Psoas muscle (tissue), 7 donors: ENCODE measurements at regions not wholly inside any gene's neighbourhood (a gene's known extent, or its start where the extent isn't known, plus 50 kb on each side); places are given as distances from the start of the nearest gene placed in this dataset.
"Not testable (repeated sequence)": the region's sequence is repeated elsewhere in the genome, so short reads cannot be mapped to it uniquely, and the experiment has no call there.

Experiments used
- ATAC-seq, 4 donors: fragments of 200-7000 bp; cut with Tn5 transposase; one replicate each; pipeline ENCODE4 v1.9.1; 2020; ENCODE audit warnings: moderate library complexity in 3 of 4, mild to moderate bottlenecking in 2 of 4
- DNase-seq, 2 donors: peaks; one replicate each; pipeline ENCODE4 v3.0.0-alpha.2; 2020
- H3K27ac ChIP-seq: fragments of 200-600 bp; one replicate; pipeline ENCODE4 v1.8.0; 2022
- H3K27me3 ChIP-seq, 3 donors: fragments of 200-600 bp in 1 of 3; one replicate each; pipeline versions ENCODE4 v1.6.1 to v1.8.0; 2013 to 2022; ENCODE audit warnings: low read length in 2 of 3, mild to moderate bottlenecking in 2 of 3, moderate library complexity in 1 of 3; ENCODE audit not compliant: insufficient read depth in 3 of 3
- H3K36me3 ChIP-seq, 2 donors: fragments of 200-600 bp in 1 of 2; one replicate each; pipeline versions ENCODE4 v1.6.1 to v1.8.0; 2013 to 2022; ENCODE audit warnings: low read depth in 1 of 2, mild to moderate bottlenecking in 1 of 2, moderate library complexity in 1 of 2; ENCODE audit not compliant: insufficient read depth in 1 of 2
- H3K4me1 ChIP-seq: fragments of 200-600 bp; one replicate; pipeline ENCODE4 v1.8.0; 2022
- H3K4me3 ChIP-seq: fragments of 200-600 bp; one replicate; pipeline ENCODE4 v1.8.0; 2022; ENCODE audit warnings: mild to moderate bottlenecking
- H3K9me3 ChIP-seq: fragments of 200-600 bp; one replicate; pipeline ENCODE4 v1.8.0; 2022
- CTCF ChIP-seq: fragments of 200-600 bp; IDR thresholded peaks from one replicate; pipeline ENCODE4 v1.8.0; 2022; ENCODE audit warnings: antibody characterized with exemption
- WGBS, 3 donors: extraction: QIAGEN DNeasy Blood & Tissue Kit; methylation state at CpG; one replicate each; pipeline versions ENCODE4 v1.1.6 to v1.1.7; 2013; 5-methylcytosine and 5-hydroxymethylcytosine counted together
- intact Hi-C, 2 donors: fragments of 100-400 bp; cut with DNase I; formaldehyde crosslinking; loops; one replicate each; pipeline versions ENCODE4 v1.11.0 to v1.14.2; 2022
- donor health status: healthy with polysubstance abuse.
- donor health status: DM: no; HTN: no; CAD: no; lungs with moderate emphysema.
- donor health status: Bipolar disorder and iron deficiency.
- donor health status: healthy.
- donor health status: DM: yes; HTN: yes; CAD: no.
- donor health status: DM: no; HTN: no; CAD: no.
- donor health status: DM: yes; HTN: yes; CAD: no.

- intact Hi-C loops = no loop called here
- Histone ChIP-seq H3K9me3 (no peaks in the 10 kb centered on the region), H3K36me3 (no peaks in the 10 kb centered on the region), H3K27ac (no peak overlapping the region), H3K4me1 (no peaks in the 10 kb centered on the region), H3K27me3 (no peaks in the 10 kb centered on the region), H3K4me3 (no peak overlapping the region)
- ATAC-seq (no peak), DNase-seq (no peak)
- TF ChIP-seq CTCF = no peak
Measured at GRCh38 chr3:115204475-115204874, 57.4 kb upstream of the ZBTB20 start.

GRCh38 chr3:115208066-115208750, 61.1 kb upstream of the ZBTB20 start:
- WGBS, 3 donors = 91 to 94% (median 94%) methylated on average over 3 of the region's 3 CpGs
- Histone ChIP-seq H3K27ac (no peak overlapping the region), H3K36me3 (no peaks in the 10 kb centered on the region), H3K27me3 (no peaks in the 10 kb centered on the region), H3K9me3 (no peaks in the 10 kb centered on the region), H3K4me3 (no peak overlapping the region), H3K4me1 (no peaks in the 10 kb centered on the region)
- ATAC-seq (no peak), DNase-seq (no peak)
- intact Hi-C loops = no loop called here
- no peak for TF ChIP-seq CTCF

GRCh38 chr3:115211810-115212492, 64.9 kb upstream of the ZBTB20 start:
- ATAC-seq = no peak
- H3K9me3 ChIP-seq = no peaks in the 10 kb centered on the region
- TF ChIP-seq CTCF = no peak
- 38 to 44% (median 42%) methylated on average over 4 of the region's 4 CpGs for WGBS, 3 donors
- no peak overlapping the region for H3K27ac ChIP-seq
- no peak overlapping the region for H3K4me3 ChIP-seq
- H3K27me3 ChIP-seq = no peaks in the 10 kb centered on the region
- no peaks in the 10 kb centered on the region for H3K36me3 ChIP-seq
- no peaks in the 10 kb centered on the region for H3K4me1 ChIP-seq
- no peak for DNase-seq
- intact Hi-C loops = loop anchor here (10.0 kb wide), 1 partner anchor 573 kb away; no protein-coding TSS in a partner anchor

GRCh38 chr3:115212615-115213014, 65.5 kb upstream of the ZBTB20 start:
- H3K27me3 ChIP-seq = no peaks in the 10 kb centered on the region
- no peak overlapping the region for H3K27ac ChIP-seq
- TF ChIP-seq CTCF = no peak
- H3K36me3 ChIP-seq = no peaks in the 10 kb centered on the region
- H3K4me1 ChIP-seq = no peaks in the 10 kb centered on the region
- ATAC-seq (no peak), DNase-seq (no peak)
- H3K4me3 ChIP-seq = no peak overlapping the region
- H3K9me3 ChIP-seq = no peaks in the 10 kb centered on the region
- intact Hi-C loops = loop anchor here (10.0 kb wide), 1 partner anchor 572 kb away; no protein-coding TSS in a partner anchor

GRCh38 chr3:115213052-115213451, 66.0 kb upstream of the ZBTB20 start:
- ATAC-seq, DNase-seq, H3K36me3 ChIP-seq, H3K27me3 ChIP-seq, H3K27ac ChIP-seq, H3K4me1 ChIP-seq, H3K9me3 ChIP-seq, H3K4me3 ChIP-seq: not testable (repeated sequence)
- intact Hi-C loops = loop anchor here (10.0 kb wide), 1 partner anchor 572 kb away; no protein-coding TSS in a partner anchor
- 59 to 68% (median 60%) methylated on average over 8 of the region's 8 CpGs for WGBS, 3 donors
